GM21825 (cell line): ENCODE measurements at regions not wholly inside any gene's neighbourhood (a gene's known extent, or its start where the extent isn't known, plus 50 kb on each side); places are given as distances from the start of the nearest gene placed in this dataset.

Experiments used
- ATAC-seq: cut with Tn5 transposase; IDR thresholded peaks from one replicate; pipeline ENCODE4 v1.9.1; 2021; ENCODE audit warnings: mild to moderate bottlenecking, moderate library complexity; ENCODE audit not compliant: unreplicated experiment

DNA sequence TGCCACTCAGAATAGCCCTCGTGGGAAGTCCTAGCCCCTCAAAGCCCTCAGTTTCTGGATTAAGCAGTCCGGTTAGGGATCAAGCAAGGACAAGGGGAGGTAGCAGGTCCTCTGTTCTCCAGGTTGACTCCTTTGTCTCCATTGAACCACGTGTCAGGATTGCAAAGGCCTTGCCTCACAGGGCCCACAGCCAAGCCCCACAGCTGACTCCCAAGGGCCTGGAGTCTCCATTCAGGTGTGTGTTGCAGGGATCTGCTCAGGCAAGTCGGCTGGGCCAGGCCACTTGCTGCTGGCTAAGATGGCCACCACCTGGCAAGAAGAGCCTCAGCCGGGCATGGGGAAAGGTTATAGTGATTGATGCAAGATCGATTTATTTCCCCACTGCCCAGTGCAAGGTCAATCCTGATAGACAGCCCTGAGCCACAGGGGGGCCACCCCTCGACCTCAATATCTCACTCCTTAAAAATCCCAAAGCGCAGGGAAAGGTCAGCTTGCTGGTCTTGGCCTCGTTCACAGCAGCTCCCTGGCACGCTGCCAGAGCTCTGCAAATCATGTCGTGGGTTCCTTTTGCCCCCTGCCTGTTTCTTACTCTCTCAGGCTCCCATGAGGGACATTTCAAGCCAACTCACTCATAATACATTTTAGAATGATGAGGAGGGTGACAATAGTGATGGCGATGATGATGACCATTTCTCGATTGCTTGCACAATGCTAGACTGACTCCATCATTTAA, 75.9 kb downstream of the EDN3 start:
- no peak for ATAC-seq

DNA sequence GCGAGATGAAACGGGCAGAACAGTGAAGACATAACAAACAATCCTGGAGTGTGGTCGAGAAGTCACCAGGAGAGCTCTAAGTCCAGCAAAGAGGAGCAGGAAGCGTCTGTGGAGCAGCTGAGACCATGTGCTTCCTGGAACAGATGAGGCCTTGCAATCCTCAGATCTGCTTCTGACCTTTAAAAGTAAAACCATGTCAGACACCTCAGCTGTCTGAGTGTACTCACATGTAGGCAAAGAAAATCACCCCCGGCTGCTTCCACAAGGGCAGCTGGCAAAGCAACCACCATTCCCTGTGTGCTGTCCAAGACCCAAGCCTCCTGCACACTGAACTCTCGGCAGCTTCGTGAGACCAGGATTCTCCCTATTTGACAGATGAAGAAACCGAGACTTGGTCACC, 76.6 kb downstream of the EDN3 start:
- no peak for ATAC-seq

DNA sequence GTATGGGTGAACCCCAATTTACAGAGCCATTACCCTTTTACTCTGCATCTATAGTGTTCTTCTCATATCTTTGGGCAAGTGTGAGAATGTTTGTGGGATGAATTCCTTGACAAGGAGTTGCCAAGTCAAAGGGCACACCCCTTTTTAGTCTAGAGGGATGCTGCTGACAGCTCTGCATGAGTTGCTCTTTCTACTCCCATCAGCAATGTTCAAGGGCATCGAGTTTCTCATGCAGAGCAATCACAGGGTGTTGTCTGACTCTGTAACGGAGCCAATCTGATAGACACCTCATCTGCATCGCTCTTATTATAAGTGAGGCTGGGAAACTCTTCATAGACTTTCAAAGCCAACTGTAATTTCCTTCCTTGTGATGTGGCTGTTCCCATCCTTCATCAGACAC, 77.4 kb downstream of the EDN3 start:
- no peak for ATAC-seq

DNA sequence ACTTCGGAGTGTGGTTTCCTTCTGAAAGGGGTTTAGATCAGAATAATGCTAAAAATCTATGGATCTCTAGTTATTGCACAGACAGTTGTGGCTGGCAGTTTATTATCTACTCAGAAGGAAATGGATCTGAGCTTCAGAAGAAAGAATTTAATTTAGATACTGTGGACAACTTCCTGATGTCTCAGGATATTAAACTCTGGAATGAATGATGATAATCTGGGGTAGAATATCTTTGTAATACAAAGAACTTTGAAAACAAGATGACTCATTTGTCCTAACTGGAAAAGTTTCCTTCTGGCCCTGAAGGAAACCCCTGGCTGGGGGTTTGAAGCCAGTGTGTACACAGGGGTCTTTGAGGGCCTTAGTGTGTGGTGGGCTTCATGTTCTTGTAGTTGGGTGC, 78.0 kb downstream of the EDN3 start:
- no peak for ATAC-seq

DNA sequence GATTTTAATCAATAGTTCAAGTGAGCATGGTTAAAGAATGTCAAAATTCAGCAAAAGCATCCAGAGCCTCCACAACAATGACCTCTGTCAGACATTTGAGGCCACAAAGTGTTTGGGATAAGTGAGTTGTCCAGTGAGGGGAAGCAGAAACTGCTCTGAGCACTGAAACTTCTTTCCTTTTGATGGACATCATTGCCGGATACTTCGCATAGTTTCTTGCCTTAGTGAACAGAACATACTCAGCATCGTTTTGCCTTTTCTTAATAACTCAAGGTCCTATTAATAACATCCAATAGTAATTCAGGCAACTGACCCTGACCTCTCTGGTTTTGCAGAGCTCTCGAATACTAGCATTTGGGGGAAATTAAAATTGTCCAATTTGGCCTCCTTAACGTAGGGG, 78.6 kb downstream of the EDN3 start:
- ATAC-seq: no peak

DNA sequence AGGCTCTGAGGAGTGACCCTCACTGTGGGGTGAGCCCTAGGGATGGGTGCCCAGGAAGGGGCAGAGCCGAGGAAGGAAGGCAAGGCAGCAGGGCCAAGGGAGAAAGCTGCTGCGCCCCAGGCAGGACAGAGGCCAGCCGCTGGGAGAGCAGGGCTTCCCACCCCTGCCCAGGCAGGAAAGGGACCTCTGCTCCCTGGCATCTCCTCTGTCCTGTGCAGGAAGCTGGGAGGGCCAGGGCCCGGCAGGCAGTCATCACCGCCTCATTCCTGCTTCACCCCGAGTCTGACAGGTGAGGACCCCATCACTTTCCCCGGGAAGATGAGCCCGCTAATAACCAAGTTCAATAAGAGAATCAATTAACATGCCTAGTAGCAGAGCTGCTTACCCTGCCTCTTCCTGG, 81.3 kb downstream of the EDN3 start:
- no peak for ATAC-seq

DNA sequence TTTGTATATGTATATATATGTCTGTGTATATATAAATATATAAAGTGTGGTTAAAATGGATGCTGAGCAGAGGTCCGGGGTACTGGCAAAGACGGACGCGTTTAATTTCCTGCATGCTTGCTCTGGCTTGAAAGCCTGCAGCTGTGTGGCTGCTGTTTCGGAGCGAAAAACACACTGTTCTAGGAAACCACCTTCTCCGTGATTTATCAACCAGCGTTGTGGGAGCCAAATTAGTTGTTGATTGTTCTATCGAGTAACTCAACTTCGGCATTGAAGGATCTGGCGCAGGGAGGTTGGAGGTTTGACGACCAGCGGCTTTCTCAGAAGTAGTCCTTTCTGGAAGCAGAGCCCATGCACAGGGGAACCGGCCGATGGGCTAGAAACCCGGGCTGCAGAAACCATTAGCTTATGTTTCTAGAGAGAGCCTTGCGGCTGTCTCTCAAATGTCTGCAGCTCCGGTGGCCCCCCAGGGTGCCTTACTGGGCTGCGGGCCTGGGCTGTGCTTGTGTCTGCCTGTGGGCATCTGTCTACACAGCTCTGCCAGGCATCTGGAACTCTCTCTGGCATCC, 81.8 kb downstream of the EDN3 start:
- ATAC-seq: no peak

DNA sequence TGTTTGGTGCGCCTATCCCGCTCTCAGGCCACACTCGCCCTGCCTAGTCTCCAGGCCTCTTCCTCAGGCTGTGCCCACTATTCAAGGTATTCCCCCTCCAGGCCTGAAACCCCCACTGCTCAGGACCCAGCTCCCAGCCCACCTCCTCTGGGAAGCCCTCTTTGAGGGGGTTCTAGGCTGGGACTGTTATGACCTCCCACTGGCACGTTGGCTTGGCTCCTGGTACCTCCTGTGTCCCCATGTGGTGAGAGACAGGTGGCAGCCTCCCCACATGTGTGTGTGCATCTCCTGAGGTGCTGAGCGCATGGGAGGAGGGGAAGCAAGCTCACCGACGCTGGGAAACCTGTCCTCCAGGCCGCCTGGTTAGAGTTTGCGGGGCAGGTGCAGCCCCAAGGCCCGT, 82.5 kb downstream of the EDN3 start:
- no peak for ATAC-seq

DNA sequence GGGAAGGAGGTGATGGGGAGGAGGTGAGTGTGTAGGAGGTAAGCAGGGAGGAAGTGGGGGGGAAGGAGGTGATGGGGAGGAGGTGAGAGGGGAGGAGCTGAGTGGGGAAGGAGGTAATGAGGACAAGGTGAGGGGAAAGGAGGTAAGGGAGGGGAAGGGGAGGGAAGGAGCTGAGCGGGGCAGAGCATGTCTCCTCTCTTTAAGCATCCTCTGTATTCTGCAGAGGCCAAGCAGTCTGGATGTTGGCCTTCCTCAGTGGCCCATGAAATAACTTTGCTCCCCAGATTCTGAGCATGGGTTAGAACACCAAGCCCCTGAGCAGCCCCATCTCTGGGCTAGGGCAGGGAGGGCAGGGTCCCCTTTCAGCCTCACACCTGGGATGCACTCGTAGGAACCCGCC, 84.6 kb downstream of the EDN3 start:
- ATAC-seq: no peak

DNA sequence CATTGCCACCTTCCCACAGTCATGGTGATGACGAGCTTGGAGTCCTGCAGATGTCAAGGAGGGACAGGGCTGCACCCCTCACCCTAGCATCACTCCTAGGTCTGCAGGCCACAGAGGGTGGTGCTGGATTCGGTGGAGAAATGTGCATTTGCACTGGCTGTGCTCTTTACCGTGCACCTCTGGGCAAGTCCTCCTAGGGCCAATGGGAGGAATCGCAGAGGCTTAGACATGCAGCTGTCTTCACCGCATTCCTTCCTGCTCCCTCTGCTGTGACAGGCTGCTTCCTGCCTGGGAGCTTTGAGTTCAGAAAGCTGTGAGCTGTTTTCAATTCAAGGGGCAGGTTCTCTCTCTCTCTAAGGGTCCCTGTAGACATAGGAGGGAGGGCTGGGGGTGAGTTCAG, 85.1 kb downstream of the EDN3 start:
- no peak for ATAC-seq

DNA sequence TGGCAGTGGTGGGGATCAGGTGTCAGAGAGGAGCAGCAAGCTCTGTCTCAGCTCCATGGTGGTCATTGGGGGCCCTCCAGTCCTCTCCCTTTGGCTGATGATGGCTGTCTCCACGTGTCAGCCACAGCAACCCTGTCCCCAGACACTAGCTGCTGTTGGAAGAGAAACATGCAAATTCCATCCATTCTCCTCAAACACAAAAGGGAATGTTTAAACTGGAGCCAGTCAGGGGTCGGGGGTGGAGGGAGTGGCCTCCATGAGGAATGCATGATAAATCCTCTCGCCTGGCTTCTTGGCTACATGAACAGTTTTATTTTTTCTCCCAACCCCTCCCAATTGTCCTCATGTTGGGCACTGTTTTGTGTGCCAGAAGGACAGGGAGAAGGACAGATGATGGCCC, 86.4 kb downstream of the EDN3 start:
- no peak for ATAC-seq

DNA sequence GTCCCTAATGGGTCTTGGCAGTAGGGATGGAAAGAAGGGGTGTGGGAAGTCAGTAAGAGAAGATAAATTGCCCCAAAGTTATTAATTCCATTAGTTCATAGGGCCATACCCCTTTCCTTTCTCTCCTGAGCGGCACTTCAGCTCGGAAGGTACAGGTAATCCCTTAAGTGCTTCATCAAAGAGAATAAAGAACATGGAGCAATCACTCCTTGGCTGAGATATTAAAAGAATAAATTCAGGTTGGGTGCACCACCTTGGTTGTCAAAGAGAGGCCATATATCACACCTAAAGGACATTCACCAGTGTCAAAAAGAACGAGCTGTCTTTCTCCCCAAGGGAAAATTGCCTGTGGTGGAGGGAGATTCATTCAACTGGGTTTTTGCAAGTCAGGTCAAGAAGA, 87.5 kb downstream of the EDN3 start:
- ATAC-seq: no peak

DNA sequence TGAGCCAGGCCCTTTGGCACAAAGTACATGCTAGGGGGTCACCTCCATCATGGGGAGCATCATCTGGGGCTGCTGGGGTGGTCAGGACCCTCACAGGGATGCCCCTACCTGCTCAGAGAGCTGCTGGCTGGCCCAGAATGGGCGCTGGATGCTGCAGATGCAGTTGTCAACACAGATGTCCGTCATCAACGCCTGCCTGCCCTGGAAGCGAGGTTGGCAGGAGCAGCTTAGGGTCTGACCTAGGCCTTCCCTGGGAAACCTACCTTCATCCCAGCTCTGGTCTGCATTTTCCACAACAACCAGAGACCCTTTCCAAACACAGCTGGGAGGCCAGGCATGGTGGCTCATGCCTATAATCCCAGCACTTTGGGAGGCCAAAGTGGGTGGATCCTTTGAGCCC, 88.0 kb downstream of the EDN3 start:
- ATAC-seq: no peak

DNA sequence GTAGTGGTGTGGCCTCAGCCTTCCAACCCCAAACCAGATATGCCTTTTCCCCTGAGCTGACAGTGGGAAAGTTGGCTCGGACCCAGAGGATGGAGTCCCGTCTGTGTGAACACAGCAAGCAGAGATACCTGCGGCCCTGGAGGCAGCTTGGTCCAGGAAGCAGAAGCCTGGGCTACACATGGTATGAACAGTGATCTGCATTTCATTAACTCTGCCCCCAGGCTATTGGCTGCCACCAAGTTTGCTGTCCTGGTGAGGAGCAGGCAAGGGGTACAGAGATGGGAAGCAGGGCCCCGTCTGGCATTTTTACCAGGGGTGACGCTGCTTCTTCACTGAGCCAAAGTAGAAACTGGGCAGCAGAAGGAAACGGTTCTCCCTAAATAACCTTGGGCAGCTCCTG, 90.0 kb downstream of the EDN3 start:
- ATAC-seq: no peak

DNA sequence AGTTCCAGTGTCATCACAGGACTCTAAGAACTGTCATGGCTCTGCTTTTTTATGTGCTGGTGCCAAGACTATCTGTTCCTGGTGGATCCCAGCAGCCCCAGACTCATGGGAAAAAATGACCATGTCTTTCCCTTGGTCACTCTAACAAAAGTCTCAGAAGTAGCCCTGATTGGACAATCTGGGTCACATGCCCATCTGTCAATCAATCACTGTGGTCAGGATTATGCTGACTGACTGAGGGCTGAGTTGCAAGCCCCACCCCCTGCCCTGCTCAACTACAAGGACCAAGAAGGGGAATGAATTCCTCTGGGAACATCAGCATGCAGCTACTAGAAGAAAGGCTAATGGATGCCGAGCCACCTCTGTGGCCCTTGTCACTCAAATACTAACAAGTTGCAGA, 91.6 kb downstream of the EDN3 start:
- ATAC-seq: no peak

DNA sequence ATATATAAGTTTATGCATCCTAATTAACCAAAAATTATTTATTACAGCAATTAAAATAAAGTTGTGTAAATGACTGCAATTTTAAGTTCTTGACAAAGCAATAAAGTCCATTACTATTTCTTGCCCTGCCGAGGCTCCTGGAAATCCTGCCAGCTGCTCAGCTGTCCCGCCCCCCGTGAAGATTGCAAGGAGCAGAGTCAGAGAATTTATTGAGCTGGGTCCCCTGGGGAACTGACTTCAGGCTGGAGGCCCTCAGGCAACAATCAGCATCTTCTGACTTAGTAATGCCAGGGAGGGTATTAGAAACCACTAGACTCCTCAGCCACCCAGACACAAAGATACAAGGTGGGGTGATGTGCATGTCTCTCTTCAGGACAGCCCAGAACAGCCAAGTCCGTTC, 92.3 kb downstream of the EDN3 start:
- no peak for ATAC-seq

DNA sequence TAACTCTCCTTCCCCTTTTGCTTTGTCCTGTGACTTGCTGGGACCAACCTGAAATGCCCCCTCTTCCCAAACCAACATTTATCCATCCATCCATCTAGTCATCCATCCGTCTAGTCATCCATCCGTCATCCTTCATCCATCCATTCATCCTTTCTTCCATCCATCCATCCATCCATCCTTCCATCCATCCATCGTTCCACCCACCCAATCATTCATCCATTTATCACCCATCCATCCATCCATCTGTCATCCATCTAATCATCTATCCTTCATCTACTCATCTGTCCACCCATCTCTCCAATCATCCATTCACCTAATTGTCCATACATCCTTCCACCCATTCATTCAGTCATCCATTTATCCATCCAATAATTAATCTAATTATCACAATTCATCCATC, 92.7 kb downstream of the EDN3 start:
- ATAC-seq: no peak

DNA sequence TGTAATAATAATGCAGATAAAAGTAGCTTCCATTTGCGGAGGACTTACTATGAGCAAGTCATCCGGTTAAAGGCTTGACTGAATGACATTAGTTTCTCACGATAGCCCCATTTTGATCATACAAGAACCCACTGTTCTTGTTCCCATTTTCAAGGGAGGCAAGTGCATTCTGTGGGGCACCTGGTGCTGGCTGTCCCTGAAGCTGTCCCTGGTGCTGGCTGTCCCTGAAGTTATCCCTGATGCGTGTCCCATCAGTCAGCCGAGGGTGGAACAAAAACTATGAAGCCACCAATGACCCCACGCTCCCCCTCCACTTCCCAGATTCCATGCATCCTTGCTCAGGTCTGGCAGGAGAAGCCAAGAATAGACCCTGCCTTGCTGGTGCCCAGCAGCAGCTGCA, 95.3 kb downstream of the EDN3 start:
- no peak for ATAC-seq

DNA sequence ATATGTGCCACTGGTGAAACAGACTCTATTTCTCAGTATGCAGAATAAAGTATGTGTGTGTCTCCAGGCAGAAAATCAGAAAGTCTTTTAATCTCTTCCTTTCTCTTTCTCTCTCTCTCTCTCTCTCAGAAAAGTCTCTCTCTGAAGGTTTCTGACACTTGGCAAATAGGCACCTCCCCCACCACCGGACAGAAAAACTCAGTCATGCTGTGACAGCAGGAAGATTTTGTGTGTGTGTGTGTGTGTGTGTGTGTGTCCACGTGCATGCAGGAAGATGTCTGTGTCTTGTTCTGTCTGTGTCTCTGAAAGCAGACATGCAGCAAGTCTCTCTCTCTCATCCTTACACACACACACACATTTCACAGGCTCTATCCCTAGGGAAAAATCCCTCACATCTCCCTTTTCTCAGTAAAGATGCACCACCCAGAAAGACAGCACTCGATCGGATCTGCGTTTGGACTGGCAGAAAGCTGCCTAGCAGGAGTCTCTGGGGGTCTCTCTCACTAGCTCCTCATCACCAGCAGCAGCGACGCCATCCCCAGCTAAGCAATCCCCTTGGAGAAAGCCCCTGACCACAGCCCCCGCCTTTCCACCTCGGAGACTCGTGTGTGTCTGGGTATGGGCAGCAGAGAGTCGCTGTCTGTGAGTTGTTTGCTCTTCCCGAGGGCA, 98.3 kb downstream of the EDN3 start:
- ATAC-seq: no peak

DNA sequence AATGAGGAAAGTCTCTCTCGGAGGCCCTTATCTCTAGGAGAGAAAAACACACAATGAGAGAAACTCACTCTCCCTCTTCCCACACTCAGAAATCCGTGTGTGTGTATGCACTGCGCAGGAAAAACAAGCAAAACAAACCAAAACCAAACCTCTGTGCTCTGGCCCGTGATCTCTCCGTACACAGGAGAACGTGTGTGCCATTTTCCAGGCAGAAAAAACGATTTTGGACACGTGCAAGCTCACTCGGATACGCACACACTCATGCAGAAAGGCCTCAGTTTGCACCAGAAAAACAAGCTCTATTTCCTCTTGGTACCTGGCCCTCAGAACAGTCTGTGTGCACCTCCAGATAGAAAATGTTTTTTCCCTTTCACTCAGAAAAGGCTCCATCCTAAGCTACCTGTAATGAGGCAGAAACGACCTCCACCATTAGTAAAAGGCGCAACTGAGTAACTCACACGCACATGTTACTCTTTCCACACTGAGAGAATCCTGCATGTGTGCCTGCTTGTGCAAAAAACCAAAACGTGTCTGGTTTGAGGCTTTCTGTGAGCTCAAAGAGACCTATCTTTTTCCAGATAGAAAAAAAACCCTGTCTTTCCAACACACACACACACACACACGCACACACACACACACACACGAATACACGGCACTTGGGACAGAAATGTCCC, 99.2 kb downstream of the EDN3 start:
- ATAC-seq: no peak

DNA sequence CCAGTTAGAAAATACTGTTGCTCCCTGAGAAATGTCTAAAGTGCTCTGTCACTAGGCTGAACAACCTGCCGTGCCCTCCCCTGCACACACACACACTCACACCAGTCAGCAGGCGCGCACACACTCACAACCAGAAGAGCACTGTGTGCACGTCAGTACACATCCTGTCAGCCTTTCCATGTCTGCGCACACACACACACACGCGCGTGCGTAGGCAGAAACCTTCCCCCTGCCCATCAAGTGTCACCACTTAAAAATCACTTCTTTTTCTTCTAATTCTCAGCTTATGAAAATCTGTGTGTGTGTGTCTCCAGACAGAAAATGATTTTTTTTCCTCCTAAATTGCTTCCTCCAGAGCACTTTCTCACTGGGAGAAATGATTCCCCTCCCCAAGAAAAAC, 100.3 kb downstream of the EDN3 start:
- no peak for ATAC-seq

DNA sequence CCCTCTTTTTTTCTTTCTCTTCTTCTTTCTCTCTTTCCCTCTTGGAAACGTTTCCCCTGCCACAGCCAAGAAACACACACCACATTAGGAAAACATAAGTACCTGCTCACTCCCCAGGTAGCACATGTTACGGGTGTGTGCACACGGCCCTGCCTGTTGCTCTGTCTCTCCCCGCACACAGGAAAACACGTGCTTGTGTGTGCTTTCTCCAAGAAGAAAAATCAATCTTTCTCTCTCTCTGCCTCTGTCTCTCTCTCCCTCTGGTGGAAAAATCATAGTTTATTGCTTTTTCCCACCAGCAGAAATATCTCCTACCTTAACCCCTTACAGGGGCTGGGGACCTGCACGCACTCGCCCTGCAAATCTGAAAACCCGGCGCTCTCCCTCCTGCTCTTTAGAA, 102.3 kb downstream of the EDN3 start:
- ATAC-seq: no peak
